IgD-negative memory B cell (primary cell): ENCODE measurements at regions not wholly inside any gene's neighbourhood (a gene's known extent, or its start where the extent isn't known, plus 50 kb on each side); places are given as distances from the start of the nearest gene placed in this dataset.

Experiments used
- H3K27ac Mint-ChIP-seq, 3 donors: one replicate each; pipeline ENCODE4 v1.8.0; 2020 to 2022; ENCODE audit warnings: mild to moderate bottlenecking in 3 of 3, mixed read lengths in 3 of 3, moderate library complexity in 1 of 3
- H3K27me3 Mint-ChIP-seq: one replicate; pipeline ENCODE4 v1.8.0; 2021; ENCODE audit warnings: mixed read lengths
- H3K36me3 Mint-ChIP-seq: one replicate; pipeline ENCODE4 v1.8.0; 2020; ENCODE audit warnings: mild to moderate bottlenecking, mixed read lengths
- H3K4me1 Mint-ChIP-seq, 3 donors: one replicate each; pipeline ENCODE4 v1.8.0; 2020 to 2022; ENCODE audit warnings: mixed read lengths in 3 of 3, mild to moderate bottlenecking in 1 of 3
- H3K4me3 Mint-ChIP-seq, 4 donors: one replicate each; pipeline ENCODE4 v1.8.0; 2020 to 2022; ENCODE audit warnings: mild to moderate bottlenecking in 4 of 4, mixed read lengths in 4 of 4, moderate library complexity in 3 of 4
- H3K9me3 Mint-ChIP-seq, 3 donors: one replicate each; pipeline ENCODE4 v1.8.0; 2020 to 2021; ENCODE audit warnings: mixed read lengths in 3 of 3, mild to moderate bottlenecking in 1 of 3

GRCh38 chr12:13499008-13499407 lies 302.5 kb downstream of the EMP1 start:
- Mint-ChIP-seq H3K4me3 (peak overlapping the region in 2 of 4 donors; percentile 69 to 79), H3K27me3 (no peaks in the 10 kb centered on the region), H3K9me3 (peaks cover 0 to under 1% (median 0%) of the 10 kb centered on the region in 3 donors), H3K27ac (no peak overlapping the region), H3K4me1 (peaks cover 7 to 20% (median 13%) of the 10 kb centered on the region in 3 donors), H3K36me3 (no peaks in the 10 kb centered on the region)

GRCh38 chr12:13496111-13496510 lies 299.6 kb downstream of the EMP1 start:
- Mint-ChIP-seq H3K27me3 (peaks cover 1% of the 10 kb centered on the region), H3K9me3 (peaks cover 0 to 4% (median 1%) of the 10 kb centered on the region in 3 donors), H3K36me3 (no peaks in the 10 kb centered on the region), H3K4me1 (peaks cover 7 to 20% (median 13%) of the 10 kb centered on the region in 3 donors), H3K27ac (no peak overlapping the region), H3K4me3 (no peak overlapping the region)

DNA sequence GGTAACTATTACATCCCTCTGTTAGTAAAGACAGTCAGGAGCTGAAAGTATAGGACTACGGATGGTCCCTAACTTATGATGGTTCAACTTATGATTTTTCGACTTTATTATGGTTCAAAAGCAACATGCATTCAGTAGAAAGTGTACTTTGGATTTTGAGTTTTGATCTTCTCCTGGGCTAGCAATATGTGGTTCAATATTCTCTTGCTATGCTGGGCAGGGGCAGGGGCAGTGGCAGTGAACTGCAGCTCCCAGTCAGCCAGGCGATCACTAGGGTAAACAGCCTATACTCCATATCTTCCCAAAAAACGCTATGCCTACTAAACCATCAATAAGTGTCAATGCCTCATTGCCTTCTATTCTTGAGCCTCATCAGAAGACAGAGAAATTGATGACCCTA lies 292.7 kb downstream of the EMP1 start:
- Mint-ChIP-seq H3K4me3 (no peak overlapping the region), H3K9me3 (peaks cover 1 to 4% (median 4%) of the 10 kb centered on the region in 3 donors), H3K36me3 (no peaks in the 10 kb centered on the region), H3K4me1 (no peaks in the 10 kb centered on the region), H3K27ac (no peak overlapping the region), H3K27me3 (peaks cover 1% of the 10 kb centered on the region)

DNA sequence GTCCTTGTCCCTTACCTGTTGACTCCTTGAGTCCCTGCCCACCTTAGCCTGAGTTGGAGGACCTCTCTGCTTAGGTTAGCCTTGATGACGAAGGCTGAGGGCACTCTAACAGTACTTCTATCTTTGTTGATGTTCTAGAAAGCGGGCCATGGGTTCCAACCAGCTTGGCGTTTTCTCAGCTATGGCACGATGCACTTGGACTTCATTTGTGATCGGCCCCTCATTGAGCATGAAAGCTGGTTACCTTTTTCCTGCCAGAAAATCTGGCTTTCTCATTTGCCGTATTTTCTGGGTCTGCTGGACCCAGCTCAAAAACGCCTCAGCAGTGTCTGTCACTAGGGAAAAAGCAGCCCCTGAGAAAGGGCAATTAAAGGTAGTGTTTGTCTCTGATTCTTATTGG lies 290.8 kb downstream of the EMP1 start:
- Mint-ChIP-seq H3K36me3 (no peaks in the 10 kb centered on the region), H3K4me3 (no peak overlapping the region), H3K9me3 (peaks cover 0 to 4% (median 0%) of the 10 kb centered on the region in 3 donors), H3K27me3 (no peaks in the 10 kb centered on the region), H3K27ac (no peak overlapping the region), H3K4me1 (no peaks in the 10 kb centered on the region)

DNA sequence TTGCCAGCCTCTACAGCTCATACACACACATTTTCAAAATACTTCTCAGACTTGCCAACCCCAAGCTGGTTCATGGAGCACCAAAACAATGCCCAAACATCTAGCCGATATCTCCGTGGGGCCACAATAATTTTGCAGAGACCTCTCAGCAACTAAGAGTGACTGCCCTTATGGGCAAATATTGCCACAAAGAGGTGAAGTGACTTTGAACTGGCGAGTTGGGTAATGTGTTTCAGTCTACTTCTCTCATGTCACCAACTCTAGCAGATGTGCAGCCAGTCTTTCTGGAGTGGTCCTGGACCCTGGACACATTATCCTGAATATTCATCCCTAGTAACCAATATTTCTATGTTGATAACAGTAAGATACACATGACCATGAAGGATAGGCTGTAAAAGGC lies 290.3 kb downstream of the EMP1 start:
- no peaks in the 10 kb centered on the region for H3K4me1 Mint-ChIP-seq
- H3K9me3 Mint-ChIP-seq, result peaks cover 0 to 4% (median 0%) of the 10 kb centered on the region in 3 donors
- H3K4me3 Mint-ChIP-seq, result no peak overlapping the region
- H3K27ac Mint-ChIP-seq, result no peak overlapping the region
- H3K36me3 Mint-ChIP-seq, result no peaks in the 10 kb centered on the region
- H3K27me3 Mint-ChIP-seq, result no peaks in the 10 kb centered on the region

- Mint-ChIP-seq H3K4me1 (no peaks in the 10 kb centered on the region), H3K9me3 (peaks cover 0 to 4% (median 0%) of the 10 kb centered on the region in 3 donors), H3K27ac (no peak overlapping the region), H3K4me3 (no peak overlapping the region), H3K36me3 (no peaks in the 10 kb centered on the region), H3K27me3 (no peaks in the 10 kb centered on the region)
Measured at GRCh38 chr12:13478650-13479181, 282.2 kb downstream of the EMP1 start.

GRCh38 chr12:13474381-13474780 lies 277.9 kb downstream of the EMP1 start:
- H3K4me3 Mint-ChIP-seq, result no peak overlapping the region
- no peaks in the 10 kb centered on the region for H3K27me3 Mint-ChIP-seq
- no peak overlapping the region for H3K27ac Mint-ChIP-seq
- H3K36me3 Mint-ChIP-seq, result no peaks in the 10 kb centered on the region
- H3K4me1 Mint-ChIP-seq, result peaks cover 0 to 9% (median 4%) of the 10 kb centered on the region in 3 donors
- no peaks in the 10 kb centered on the region for H3K9me3 Mint-ChIP-seq

GRCh38 chr12:13472690-13473089 lies 276.2 kb downstream of the EMP1 start:
- H3K4me3 Mint-ChIP-seq, result no peak overlapping the region
- H3K27me3 Mint-ChIP-seq, result no peaks in the 10 kb centered on the region
- peaks cover 0 to 9% (median 4%) of the 10 kb centered on the region in 3 donors for H3K4me1 Mint-ChIP-seq
- H3K9me3 Mint-ChIP-seq, result no peaks in the 10 kb centered on the region
- H3K36me3 Mint-ChIP-seq, result no peaks in the 10 kb centered on the region
- H3K27ac Mint-ChIP-seq, result no peak overlapping the region

DNA sequence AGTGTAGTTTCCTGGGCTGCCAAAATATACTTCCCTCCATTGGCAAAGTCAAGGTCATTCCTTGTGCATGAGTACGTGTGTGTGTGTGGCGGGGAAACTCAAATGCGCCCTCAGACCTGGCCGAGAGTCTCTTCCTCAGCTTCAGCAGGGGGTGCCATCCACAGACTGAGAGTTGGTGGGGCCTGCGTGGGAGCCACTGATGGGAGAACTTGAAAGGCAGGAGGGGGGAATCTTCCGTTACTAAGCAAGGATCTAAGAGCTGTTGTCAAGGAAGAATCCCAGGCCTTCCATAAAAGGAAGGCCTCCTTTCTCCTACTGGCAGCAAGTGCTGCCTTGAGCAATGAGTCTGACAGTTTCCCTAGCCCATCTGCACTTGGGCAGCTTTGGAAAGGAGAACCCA lies 274.9 kb downstream of the EMP1 start:
- Mint-ChIP-seq H3K4me1 (peaks cover 0 to 9% (median 4%) of the 10 kb centered on the region in 3 donors), H3K27ac (no peak overlapping the region), H3K36me3 (no peaks in the 10 kb centered on the region), H3K9me3 (no peaks in the 10 kb centered on the region), H3K4me3 (no peak overlapping the region), H3K27me3 (peaks cover 2% of the 10 kb centered on the region)

DNA sequence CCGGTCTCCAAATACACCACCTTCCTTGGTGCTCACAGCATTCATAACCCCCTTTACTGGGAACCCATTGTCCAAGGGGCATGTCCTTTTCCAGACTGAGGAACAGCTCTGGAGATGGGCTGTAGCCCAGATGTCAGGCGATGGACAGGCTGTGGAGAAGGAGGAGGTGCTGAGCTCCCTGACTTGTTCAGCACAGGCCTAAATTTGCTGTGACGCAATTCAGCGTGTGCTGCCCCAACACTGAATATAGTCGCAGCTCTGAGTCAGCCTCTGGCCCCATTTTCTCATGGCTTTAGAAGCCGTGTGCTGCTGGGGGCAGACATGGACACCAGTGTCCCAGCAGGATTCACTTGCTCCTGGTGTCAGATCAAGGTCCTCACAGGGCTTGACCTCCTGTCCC lies 269.1 kb downstream of the EMP1 start:
- Mint-ChIP-seq H3K4me3 (no peak overlapping the region), H3K9me3 (no peaks in the 10 kb centered on the region), H3K36me3 (no peaks in the 10 kb centered on the region), H3K4me1 (no peaks in the 10 kb centered on the region), H3K27ac (no peak overlapping the region), H3K27me3 (peaks cover 2% of the 10 kb centered on the region)

GRCh38 chr12:13463189-13463588 lies 266.7 kb downstream of the EMP1 start:
- no peaks in the 10 kb centered on the region for H3K9me3 Mint-ChIP-seq
- H3K36me3 Mint-ChIP-seq, result no peaks in the 10 kb centered on the region
- no peaks in the 10 kb centered on the region for H3K4me1 Mint-ChIP-seq
- no peak overlapping the region for H3K27ac Mint-ChIP-seq
- H3K4me3 Mint-ChIP-seq, result no peak overlapping the region
- peaks cover 2% of the 10 kb centered on the region for H3K27me3 Mint-ChIP-seq

- Mint-ChIP-seq H3K36me3 (no peaks in the 10 kb centered on the region), H3K4me3 (no peak overlapping the region), H3K27me3 (peaks cover under 1% of the 10 kb centered on the region), H3K27ac (no peak overlapping the region), H3K4me1 (no peaks in the 10 kb centered on the region), H3K9me3 (no peaks in the 10 kb centered on the region)
Measured at GRCh38 chr12:13462450-13462849, 265.9 kb downstream of the EMP1 start.

GRCh38 chr12:13455778-13456144 lies 259.2 kb downstream of the EMP1 start:
- H3K27ac Mint-ChIP-seq, result no peak overlapping the region
- no peak overlapping the region for H3K4me3 Mint-ChIP-seq
- H3K4me1 Mint-ChIP-seq, result no peaks in the 10 kb centered on the region
- H3K27me3 Mint-ChIP-seq, result no peaks in the 10 kb centered on the region
- peaks cover 0 to 3% (median 1%) of the 10 kb centered on the region in 3 donors for H3K9me3 Mint-ChIP-seq
- no peaks in the 10 kb centered on the region for H3K36me3 Mint-ChIP-seq

GRCh38 chr12:13454991-13455777 lies 258.7 kb downstream of the EMP1 start:
- Mint-ChIP-seq H3K9me3 (peaks cover 0 to 3% (median 1%) of the 10 kb centered on the region in 3 donors), H3K36me3 (no peaks in the 10 kb centered on the region), H3K4me3 (peak overlapping the region in 1 of 4 donors; percentile 5), H3K4me1 (no peaks in the 10 kb centered on the region), H3K27ac (no peak overlapping the region), H3K27me3 (no peaks in the 10 kb centered on the region)

- Mint-ChIP-seq H3K9me3 (peaks cover 0 to 3% (median 1%) of the 10 kb centered on the region in 3 donors), H3K27ac (no peak overlapping the region), H3K36me3 (no peaks in the 10 kb centered on the region), H3K4me1 (no peaks in the 10 kb centered on the region), H3K27me3 (no peaks in the 10 kb centered on the region), H3K4me3 (peak overlapping the region in 1 of 4 donors; percentile 46)
Measured at GRCh38 chr12:13452955-13453570, 256.5 kb downstream of the EMP1 start.
